GM19455 (cell line): ENCODE measurements at regions not wholly inside any gene's neighbourhood (a gene's known extent, or its start where the extent isn't known, plus 50 kb on each side); places are given as distances from the start of the nearest gene placed in this dataset.
"Not testable (repeated sequence)": the region's sequence is repeated elsewhere in the genome, so short reads cannot be mapped to it uniquely, and the experiment has no call there.

Experiments used
- ATAC-seq: cut with Tn5 transposase; IDR thresholded peaks from one replicate; pipeline ENCODE4 v1.9.1; 2021; ENCODE audit not compliant: unreplicated experiment

DNA sequence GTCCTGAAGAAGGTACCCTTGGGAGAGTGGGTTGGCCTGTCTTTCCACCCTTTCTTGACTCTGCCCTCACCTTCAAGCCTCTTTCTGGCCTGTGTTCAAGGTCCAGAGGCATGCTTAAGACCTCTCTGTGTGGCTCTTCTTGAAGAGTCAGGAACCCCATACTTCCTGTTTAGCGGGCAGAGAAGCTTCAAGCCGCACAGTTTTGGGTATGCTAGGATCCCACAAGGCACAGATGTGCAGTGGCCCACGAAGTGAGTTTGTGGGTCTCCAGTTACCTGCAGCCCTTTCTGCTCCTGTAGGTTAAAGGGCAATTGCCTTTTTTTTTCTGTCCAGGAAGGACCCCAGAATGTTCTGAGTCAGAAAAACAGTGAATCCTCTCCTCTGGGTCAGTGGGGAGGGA lies 87.4 kb upstream of the FCGR1A start:
- not testable (repeated sequence) for ATAC-seq

DNA sequence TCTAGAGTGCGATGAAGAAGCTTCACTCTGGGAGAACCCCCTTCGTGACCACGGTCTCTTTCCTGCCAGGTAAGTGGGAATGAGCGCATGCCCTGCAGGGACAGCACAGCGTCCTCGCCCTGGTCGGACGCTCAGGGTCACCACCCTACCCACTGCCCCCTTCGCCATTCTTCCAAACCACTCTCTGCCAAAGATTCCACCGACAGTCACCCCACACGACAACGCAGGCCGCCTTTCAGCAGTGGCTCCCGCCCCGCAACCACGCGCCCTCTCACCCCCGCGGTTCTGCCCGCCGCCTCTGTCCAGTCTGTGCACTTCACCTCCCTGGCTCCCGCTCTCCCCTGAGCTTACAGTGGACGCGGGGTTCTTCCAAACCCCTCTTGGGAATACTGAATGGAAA lies 82.3 kb upstream of the FCGR1A start:
- ATAC-seq = not testable (repeated sequence)

DNA sequence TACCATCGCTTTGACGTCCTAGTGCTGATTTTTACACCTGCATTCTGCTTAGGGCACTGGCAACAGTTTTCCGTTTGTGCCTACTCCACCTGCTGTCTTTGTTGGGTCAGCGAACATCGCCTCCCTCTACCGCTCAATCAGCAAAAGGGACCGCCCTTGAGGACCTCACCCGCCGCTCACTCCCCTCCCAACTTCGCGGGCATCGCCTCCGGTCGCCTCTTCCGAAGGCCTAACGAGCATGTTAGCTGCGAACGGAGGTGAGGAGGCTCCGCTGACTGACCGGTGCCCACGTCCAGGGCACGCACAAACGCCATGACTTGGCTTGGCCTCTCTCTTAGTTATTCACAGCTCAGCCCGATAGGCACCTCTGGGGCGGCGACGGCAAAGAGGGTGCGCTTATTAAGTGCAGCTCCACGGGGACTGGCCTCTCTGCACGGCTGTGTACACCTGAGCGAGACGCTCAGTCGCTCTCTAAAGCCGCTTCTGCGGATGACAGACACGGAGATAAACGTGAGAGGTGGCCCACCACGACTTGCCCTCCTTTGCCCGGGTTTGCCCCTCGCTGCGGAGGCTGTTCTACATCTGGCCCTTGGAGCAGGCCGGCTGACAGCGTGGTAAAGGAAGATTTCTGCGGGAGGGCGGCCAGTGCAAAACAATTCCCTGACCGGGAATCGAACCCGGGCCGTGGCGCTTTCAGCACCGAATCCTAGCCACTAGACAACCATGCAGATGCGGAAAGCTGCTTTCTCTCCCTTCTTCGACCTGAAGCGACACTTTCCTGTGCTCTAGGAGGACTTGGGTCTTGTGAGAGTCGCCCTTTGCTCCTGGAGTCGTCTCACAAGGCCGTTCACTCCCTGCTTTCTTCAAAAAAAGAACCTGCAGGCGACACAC lies 81.6 kb upstream of the FCGR1A start:
- not testable (repeated sequence) for ATAC-seq

DNA sequence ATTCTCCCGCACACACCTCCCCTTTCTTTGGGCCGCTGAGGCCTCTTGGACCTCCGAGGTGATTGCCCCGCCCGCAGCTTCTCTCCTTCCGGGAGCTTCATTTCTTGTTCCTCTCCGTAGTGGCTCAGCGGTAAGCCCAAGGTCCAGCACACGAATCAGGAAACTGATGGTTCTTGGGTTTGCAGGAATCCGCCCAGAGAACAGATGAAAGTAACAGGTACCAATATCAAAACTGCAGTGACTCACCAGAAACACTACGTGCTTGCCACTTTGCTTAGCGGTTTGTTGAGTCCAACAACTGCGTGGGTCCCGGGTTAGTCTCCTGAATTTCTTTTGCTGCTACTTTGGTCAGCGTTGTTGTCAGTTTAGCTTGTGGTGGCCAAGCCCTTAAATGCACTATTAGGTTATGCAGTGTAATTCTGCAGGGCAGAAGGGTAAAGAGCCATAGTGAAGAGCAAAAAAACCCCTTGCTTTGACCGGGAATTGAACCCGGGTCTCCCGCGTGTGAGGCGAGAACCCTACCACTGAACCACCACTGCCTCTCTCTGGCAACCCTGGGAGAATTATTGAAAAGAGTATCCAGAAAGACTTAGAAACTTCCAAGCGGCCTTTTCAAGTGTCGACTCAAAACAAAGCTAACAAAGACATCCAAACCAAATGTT lies 74.2 kb upstream of the FCGR1A start:
- ATAC-seq = peak; percentile 64

DNA sequence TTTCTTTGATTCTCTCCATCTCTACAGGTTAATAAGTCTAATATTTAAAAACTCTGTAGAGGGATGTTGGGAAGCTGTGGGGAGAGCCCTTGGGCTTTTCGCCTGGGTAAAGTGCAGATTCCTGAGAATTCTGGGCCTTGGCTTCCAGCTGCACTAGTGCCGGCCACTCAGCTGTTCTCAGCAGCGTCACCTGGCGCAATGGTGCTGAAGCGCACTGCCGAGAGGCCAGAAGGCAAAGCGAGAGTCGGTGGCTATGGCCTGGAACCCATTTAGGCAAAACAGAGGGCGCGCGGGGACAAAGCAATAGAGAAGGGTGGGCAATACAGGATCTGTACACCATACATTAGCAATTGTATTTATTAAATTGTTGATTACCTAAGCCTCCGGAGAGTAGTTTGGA lies 70.8 kb upstream of the FCGR1A start:
- ATAC-seq = not testable (repeated sequence)

DNA sequence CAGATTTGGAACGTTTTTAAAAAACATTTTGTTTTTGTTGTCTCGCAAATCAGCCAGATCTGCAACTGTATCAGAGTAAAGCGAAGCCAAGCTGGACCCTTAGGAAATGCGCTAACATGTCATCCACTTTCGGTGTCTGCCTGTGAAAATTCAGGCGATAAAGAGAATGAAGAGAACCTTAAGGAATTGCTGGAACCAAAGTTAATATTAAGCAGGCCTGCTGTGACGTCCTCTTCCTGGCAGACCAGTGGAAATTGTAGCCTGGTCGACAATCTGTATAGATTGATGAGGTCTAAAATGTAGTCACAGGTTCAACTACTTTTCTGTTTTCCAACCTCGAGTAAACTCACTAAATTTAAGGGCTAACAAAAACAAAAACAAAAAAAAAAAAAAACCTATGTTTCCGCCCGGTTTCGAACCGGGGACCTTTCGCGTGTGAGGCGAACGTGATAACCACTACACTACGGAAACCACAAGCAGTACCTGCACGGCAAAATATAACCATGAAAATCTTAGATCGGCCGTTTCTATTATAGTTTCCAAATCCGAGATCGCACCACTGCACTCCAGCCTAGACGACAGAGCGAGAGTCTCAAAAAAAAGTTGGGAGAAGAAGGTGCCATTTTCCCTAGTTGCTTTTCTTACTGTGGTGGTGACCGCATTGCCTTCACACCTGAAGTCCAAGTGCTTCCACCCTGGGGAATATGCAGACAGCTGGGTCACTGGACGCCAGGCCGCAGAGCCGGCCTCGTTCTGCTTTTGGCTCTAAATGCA lies 70.2 kb upstream of the FCGR1A start:
- ATAC-seq = not testable (repeated sequence)

DNA sequence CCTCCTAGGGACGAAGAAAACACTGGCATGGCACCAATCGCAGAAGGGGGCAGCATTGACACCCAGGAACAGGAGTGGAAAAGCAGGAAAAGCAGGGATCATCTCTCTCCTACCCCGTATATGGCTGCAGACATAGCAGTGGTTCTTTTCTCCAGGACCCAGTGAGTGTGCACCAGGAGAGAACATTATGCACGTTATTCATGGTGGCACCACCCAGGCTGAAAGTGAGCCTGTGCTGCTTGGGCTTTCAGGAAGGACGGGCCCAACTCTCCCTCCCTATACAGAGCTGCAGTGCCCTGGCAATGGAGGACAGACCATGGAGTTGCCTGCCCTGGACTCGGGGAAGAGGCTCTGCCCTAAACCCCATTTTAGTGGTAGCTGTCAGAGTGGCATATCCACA lies 69.0 kb upstream of the FCGR1A start:
- ATAC-seq = not testable (repeated sequence)

DNA sequence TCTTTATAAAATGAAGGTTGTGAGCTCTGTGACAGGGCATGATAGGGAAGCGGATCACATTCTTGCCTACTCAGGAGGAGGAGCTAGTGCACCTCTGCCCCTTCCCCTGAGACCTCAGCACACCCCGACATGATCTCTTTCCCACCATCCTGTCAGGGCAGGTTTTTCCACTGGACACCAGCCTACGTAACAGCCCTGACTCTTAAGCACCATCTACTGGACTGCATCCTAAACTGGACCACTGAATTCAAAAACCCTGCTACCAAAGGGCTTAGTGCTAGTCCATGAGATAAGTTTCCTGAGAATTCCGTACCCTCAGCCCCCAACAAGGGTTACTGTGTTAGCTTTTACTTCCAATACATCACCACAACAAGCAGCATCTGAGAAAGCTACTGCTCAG lies 68.5 kb upstream of the FCGR1A start:
- not testable (repeated sequence) for ATAC-seq

DNA sequence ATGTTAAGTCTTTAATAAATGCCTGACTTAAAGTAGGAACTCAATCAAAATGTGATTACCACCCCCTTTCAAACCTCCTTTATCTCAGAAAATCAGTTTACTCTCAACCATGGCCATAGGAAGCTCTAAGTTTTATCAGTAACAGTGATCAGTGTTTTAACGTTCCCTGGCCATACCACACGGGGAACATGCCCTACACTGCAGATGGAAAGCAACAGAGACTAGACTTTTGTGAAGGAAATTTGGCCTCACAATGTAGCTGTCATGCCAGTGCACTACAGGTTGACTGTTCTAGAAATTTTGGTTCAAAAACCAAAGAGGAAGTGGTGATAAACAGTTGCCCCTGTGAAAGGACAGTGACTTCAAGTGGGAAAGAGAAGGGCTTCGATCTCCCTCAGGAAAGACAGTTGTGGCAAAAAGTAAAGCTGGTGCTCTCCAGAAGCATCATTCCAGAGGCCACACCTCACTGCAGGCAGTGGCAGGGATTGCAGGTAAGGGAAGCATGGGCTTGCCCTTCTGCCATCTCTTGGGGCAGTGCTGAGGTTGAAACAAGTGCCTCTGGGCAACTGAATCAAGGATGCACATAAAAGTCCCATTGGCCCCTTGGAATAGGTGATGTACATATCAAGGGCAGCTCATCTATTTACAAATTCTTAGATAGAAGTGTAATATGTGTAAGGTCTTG lies 57.7 kb upstream of the FCGR1A start:
- not testable (repeated sequence) for ATAC-seq

DNA sequence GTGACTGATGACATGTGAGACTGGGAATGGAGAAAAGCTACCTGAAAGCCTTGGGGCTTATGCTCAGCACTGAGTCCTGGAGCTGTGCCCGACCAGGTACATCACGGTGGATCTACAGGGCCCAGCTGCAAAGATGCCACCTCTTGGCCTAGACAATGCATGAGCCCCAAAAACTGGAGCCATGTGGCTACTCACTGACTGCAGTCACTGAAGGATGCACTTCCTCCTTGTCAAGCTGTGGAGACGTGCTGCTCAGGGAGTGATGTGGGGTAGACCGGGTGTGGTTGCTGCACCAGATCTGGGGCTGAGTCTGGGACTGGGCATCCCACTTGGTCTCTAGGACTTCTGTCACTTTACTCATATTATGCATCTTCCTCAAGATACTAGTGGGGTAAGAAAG lies 55.8 kb upstream of the FCGR1A start:
- ATAC-seq = not testable (repeated sequence)

DNA sequence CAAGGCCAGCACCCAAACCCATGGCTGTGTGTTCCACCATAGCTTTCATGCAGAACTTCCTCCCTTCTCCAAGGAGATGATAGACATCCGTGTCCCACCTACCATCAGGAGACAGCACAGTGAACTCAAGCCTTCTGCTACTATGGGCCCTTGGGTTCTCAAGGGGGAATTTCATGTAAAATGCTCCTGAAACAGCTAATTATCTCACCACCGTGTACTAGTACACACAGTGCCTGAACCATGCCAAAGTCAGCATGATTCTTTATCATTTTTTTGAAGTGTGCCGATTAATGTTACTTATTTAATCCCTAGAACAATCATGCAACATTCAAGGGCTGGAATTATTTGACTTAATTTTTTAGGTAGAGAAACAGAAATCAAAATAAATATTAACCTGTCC lies 53.9 kb upstream of the FCGR1A start:
- not testable (repeated sequence) for ATAC-seq
